IMR-90 (cell line): ENCODE measurements at regions not wholly inside any gene's neighbourhood (a gene's known extent, or its start where the extent isn't known, plus 50 kb on each side); places are given as distances from the start of the nearest gene placed in this dataset.

Experiments
- BHLHE40 ChIP-seq: fragments of 150-350 bp; IDR thresholded peaks from 2 replicates; pipeline ENCODE4 v1.6.1; 2016; ENCODE audit warnings: mild to moderate bottlenecking, low read depth, low read length
- CTCF ChIP-seq: conservative IDR thresholded peaks from 2 replicates; pipeline ENCODE4 v1.5.1; 2012; ENCODE audit warnings: mild to moderate bottlenecking, low read depth, low read length, improper control_type of control experiment
- FOS ChIP-seq: fragments of 150-350 bp; IDR thresholded peaks from 2 replicates; pipeline ENCODE4 v1.6.1; 2016; ENCODE audit warnings: low read depth, low read length
- RAD21 ChIP-seq: IDR thresholded peaks from 2 replicates; pipeline ENCODE4 v1.6.1; 2012; ENCODE audit warnings: low read length, improper control_type of control experiment
- RCOR1 ChIP-seq: IDR thresholded peaks from 2 replicates; pipeline ENCODE4 v1.6.1; 2012; ENCODE audit warnings: mild to moderate bottlenecking, low read length, improper control_type of control experiment; ENCODE audit not compliant: insufficient replicate concordance

GRCh38 chr9:104992659-104993058 is 64.7 kb upstream of the ABCA1 start (continued):
- TF ChIP-seq CTCF (no peak), RAD21 (no peak), BHLHE40 (no peak), RCOR1 (no peak), FOS (no peak)
